Glomerular visceral epithelial cell (primary cell): ENCODE measurements at regions not wholly inside any gene's neighbourhood (a gene's known extent, or its start where the extent isn't known, plus 50 kb on each side); places are given as distances from the start of the nearest gene placed in this dataset.

Source experiments
- DNase-seq: peaks from one replicate; pipeline ENCODE4 v3.0.0-alpha.2; 2016; ENCODE audit errors: extremely low spot score

GRCh38 chr6:145468534-145468933 lies 266.8 kb downstream of the EPM2A start:
- no peak for DNase-seq

- no peak for DNase-seq
These were observed 266.3 kb downstream of the EPM2A start for GRCh38 chr6:145469021-145469420.

GRCh38 chr6:145475794-145476396 lies 259.4 kb downstream of the EPM2A start:
- no peak for DNase-seq

- DNase-seq, result no peak
These were observed 255.3 kb downstream of the EPM2A start for GRCh38 chr6:145480024-145480423.

GRCh38 chr6:145483191-145483996 lies 251.9 kb downstream of the EPM2A start:
- DNase-seq, result peak; percentile 20

- no peak for DNase-seq
These were observed 250.0 kb downstream of the EPM2A start for GRCh38 chr6:145485288-145485687.

- DNase-seq, result no peak
These were observed 249.0 kb downstream of the EPM2A start for GRCh38 chr6:145486306-145486705.

- DNase-seq, result no peak
These were observed 245.7 kb downstream of the EPM2A start for GRCh38 chr6:145489583-145489982.

- DNase-seq, result no peak
These were observed 245.3 kb downstream of the EPM2A start for GRCh38 chr6:145490068-145490467.

GRCh38 chr6:145491126-145491525 lies 244.2 kb downstream of the EPM2A start:
- DNase-seq, result no peak

GRCh38 chr6:145497006-145497405 lies 238.3 kb downstream of the EPM2A start:
- DNase-seq, result no peak

- DNase-seq, result no peak
These were observed 236.9 kb downstream of the EPM2A start for GRCh38 chr6:145498425-145498824.

- no peak for DNase-seq
These were observed 232.9 kb downstream of the EPM2A start for GRCh38 chr6:145502416-145502815.

GRCh38 chr6:145506136-145506535 lies 229.2 kb downstream of the EPM2A start:
- no peak for DNase-seq

- no peak for DNase-seq
These were observed 228.8 kb downstream of the EPM2A start for GRCh38 chr6:145506565-145506964.

GRCh38 chr6:145507239-145507638 lies 228.1 kb downstream of the EPM2A start:
- no peak for DNase-seq

- DNase-seq, result no peak
These were observed 227.2 kb downstream of the EPM2A start for GRCh38 chr6:145508107-145508506.

GRCh38 chr6:145517492-145517891 lies 217.8 kb downstream of the EPM2A start:
- DNase-seq, result no peak

GRCh38 chr6:145525038-145525437 lies 210.3 kb downstream of the EPM2A start:
- DNase-seq, result no peak

- DNase-seq, result no peak
These were observed 205.7 kb downstream of the EPM2A start for GRCh38 chr6:145529582-145529981.

- DNase-seq, result no peak
These were observed 204.9 kb downstream of the EPM2A start for GRCh38 chr6:145530454-145530853.

- DNase-seq, result no peak
These were observed 204.3 kb downstream of the EPM2A start for GRCh38 chr6:145531032-145531431.

- DNase-seq, result no peak
These were observed 203.5 kb downstream of the EPM2A start for GRCh38 chr6:145531822-145532221.
